PFSK-1 (cell line): ENCODE measurements at regions not wholly inside any gene's neighbourhood (a gene's known extent, or its start where the extent isn't known, plus 50 kb on each side); places are given as distances from the start of the nearest gene placed in this dataset.

Source experiments
- FOXP2 ChIP-seq: optimal IDR thresholded peaks from 2 replicates; pipeline ENCODE3; 2011; ENCODE audit warnings: borderline replicate concordance, control low read depth, inconsistent platforms; ENCODE audit not compliant: insufficient read depth; ENCODE audit errors: extremely low read length, extremely low read depth
- POLR2AphosphoS5 ChIP-seq: IDR thresholded peaks from 2 replicates; pipeline ENCODE4 v1.6.1; 2012; ENCODE audit warnings: low read depth, mild to moderate bottlenecking, control low read depth, low read length, moderate library complexity
- SIN3A ChIP-seq: IDR thresholded peaks from 2 replicates; pipeline ENCODE4 v1.6.1; 2012; ENCODE audit warnings: mild to moderate bottlenecking, low read length, moderate library complexity, borderline replicate concordance; ENCODE audit not compliant: insufficient read depth
- TAF1 ChIP-seq: IDR thresholded peaks from 2 replicates; pipeline ENCODE4 v1.6.1; 2012; ENCODE audit warnings: low read length, control low read depth, borderline replicate concordance; ENCODE audit not compliant: insufficient read depth
- TF ChIP-seq, protein P1 (sequence below), 2 experiments: IDR thresholded peaks; 2 replicates each; pipeline versions ENCODE4 v1.6.1 to v1.8.0; 2011 to 2012; ENCODE audit warnings: low read depth in 2 of 2, low read length in 2 of 2, control low read depth in 1 of 2, inconsistent platforms in 1 of 2, mild to moderate bottlenecking in 1 of 2, moderate library complexity in 1 of 2; ENCODE audit not compliant: insufficient read depth in 1 of 2

DNA sequence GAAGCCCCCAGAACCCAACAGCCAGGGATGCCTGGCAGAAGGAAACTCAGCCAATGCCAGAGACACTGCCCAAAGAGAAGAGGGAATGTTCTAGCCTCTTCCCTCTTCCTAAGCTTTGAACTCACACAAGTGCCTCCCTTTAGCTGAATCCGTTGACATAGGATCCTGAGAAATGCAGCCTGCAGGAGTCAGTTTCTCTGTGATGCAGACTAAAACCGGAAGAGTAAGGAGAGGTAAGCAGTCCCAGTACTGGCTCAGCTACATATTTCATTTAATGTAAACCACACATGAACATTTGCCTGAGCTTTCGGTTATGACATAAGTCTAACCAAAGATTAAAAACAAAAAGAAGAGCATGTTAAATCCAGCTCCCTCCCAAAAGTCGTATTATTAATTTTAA is 768.7 kb downstream of the TBL1XR1 start:
- TF ChIP-seq, protein P1, sequence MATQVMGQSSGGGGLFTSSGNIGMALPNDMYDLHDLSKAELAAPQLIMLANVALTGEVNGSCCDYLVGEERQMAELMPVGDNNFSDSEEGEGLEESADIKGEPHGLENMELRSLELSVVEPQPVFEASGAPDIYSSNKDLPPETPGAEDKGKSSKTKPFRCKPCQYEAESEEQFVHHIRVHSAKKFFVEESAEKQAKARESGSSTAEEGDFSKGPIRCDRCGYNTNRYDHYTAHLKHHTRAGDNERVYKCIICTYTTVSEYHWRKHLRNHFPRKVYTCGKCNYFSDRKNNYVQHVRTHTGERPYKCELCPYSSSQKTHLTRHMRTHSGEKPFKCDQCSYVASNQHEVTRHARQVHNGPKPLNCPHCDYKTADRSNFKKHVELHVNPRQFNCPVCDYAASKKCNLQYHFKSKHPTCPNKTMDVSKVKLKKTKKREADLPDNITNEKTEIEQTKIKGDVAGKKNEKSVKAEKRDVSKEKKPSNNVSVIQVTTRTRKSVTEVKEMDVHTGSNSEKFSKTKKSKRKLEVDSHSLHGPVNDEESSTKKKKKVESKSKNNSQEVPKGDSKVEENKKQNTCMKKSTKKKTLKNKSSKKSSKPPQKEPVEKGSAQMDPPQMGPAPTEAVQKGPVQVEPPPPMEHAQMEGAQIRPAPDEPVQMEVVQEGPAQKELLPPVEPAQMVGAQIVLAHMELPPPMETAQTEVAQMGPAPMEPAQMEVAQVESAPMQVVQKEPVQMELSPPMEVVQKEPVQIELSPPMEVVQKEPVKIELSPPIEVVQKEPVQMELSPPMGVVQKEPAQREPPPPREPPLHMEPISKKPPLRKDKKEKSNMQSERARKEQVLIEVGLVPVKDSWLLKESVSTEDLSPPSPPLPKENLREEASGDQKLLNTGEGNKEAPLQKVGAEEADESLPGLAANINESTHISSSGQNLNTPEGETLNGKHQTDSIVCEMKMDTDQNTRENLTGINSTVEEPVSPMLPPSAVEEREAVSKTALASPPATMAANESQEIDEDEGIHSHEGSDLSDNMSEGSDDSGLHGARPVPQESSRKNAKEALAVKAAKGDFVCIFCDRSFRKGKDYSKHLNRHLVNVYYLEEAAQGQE (IDR thresholded peaks at IDR 0.05; ENCODE audit: insufficient read depth in 1 of 2, low read depth in 2 of 2, low read length in 2 of 2): no peak
- TF ChIP-seq TAF1: no peak
- no peak for TF ChIP-seq SIN3A
- TF ChIP-seq POLR2AphosphoS5: no peak
- no peak for TF ChIP-seq FOXP2

GRCh38 chr3:176426371-176426770 is 770.9 kb downstream of the TBL1XR1 start:
- TF ChIP-seq, protein P1 (IDR thresholded peaks at IDR 0.05; ENCODE audit: insufficient read depth in 1 of 2, low read depth in 2 of 2, low read length in 2 of 2): no peak
- TF ChIP-seq POLR2AphosphoS5: no peak
- no peak for TF ChIP-seq SIN3A
- no peak for TF ChIP-seq TAF1
- no peak for TF ChIP-seq FOXP2

GRCh38 chr3:176416870-176417269 is 780.4 kb downstream of the TBL1XR1 start:
- TF ChIP-seq, protein P1 (IDR thresholded peaks at IDR 0.05; ENCODE audit: insufficient read depth in 1 of 2, low read depth in 2 of 2, low read length in 2 of 2): no peak
- TF ChIP-seq POLR2AphosphoS5: no peak
- TF ChIP-seq FOXP2: no peak
- TF ChIP-seq SIN3A: no peak
- no peak for TF ChIP-seq TAF1

DNA sequence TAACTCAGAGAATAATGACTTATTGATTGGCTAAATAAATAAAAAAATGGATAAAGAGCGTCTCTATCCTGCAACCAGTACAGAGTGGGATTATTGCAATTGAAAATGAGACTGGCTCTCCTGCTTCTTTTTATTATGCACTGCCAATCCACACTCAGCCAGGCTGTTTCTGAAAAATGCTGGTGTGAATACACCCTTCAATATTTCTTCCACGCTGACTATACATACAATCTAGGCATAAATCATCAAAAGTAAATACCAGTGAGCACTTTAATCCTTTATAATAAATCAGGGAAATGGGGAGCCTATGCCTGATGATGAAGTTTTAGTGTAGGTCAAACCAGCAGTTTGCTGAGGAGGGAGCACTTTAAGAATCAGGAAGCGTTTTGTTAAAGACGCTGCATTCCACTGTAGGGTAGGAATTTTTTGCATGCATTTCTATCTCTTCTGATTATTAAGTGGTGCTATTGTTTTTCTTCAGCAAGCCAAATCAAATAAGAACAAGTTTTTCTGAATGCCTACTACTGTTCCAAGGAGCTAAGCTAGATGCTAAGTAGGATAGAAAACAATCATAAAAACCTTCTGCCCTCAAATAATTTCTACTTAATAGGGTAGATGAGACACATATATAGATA is 781.5 kb downstream of the TBL1XR1 start:
- TF ChIP-seq, protein P1 (IDR thresholded peaks at IDR 0.05; ENCODE audit: insufficient read depth in 1 of 2, low read depth in 2 of 2, low read length in 2 of 2): no peak
- TF ChIP-seq TAF1 (no peak), POLR2AphosphoS5 (no peak)

DNA sequence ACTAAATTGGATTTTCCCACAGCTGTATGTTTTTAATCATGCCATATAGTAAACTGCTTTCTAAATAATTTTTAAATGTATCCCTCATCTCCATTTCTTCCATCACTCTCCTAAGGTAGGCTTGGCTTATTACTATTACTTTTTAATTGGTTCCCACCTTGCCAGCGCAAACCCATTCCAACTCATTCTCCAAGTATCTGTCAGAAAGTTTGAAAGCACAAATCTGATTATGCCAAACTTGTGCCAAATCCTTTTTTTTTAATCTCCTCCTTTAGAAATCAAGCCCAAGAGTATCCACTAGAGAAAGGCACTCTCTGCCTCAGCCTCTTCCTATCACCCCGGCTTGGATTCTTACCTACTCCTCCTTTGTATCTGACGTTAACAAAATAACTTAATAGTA is 784.5 kb downstream of the TBL1XR1 start:
- TF ChIP-seq FOXP2 (no peak), POLR2AphosphoS5 (no peak), SIN3A (no peak), TAF1 (no peak)
- TF ChIP-seq, protein P1 (IDR thresholded peaks at IDR 0.05; ENCODE audit: insufficient read depth in 1 of 2, low read depth in 2 of 2, low read length in 2 of 2): no peak
